ENCODE measurements at regions not wholly inside any gene's neighbourhood (a gene's known extent, or its start where the extent isn't known, plus 50 kb on each side); places are given as distances from the start of the nearest gene placed in this dataset.
A peak's percentile ranks its signal among the peaks of the same experiment; 100 is the strongest.

- peaks cover 0 to 5% (median 0%) of the 10 kb centered on the region in 8 donors for H3K9me3 ChIP-seq
- WGBS, 5 donors: 48 to 68% (median 60%) methylated on average over 5 of the region's 5 CpGs
- H3K4me3 ChIP-seq: no peak overlapping the region
- TF ChIP-seq POLR2A (IDR thresholded peaks at IDR 0.05): no peak
- no peak for TF ChIP-seq POLR2AphosphoS5 (IDR thresholded peaks at IDR 0.05)
- TF ChIP-seq, protein P1, sequence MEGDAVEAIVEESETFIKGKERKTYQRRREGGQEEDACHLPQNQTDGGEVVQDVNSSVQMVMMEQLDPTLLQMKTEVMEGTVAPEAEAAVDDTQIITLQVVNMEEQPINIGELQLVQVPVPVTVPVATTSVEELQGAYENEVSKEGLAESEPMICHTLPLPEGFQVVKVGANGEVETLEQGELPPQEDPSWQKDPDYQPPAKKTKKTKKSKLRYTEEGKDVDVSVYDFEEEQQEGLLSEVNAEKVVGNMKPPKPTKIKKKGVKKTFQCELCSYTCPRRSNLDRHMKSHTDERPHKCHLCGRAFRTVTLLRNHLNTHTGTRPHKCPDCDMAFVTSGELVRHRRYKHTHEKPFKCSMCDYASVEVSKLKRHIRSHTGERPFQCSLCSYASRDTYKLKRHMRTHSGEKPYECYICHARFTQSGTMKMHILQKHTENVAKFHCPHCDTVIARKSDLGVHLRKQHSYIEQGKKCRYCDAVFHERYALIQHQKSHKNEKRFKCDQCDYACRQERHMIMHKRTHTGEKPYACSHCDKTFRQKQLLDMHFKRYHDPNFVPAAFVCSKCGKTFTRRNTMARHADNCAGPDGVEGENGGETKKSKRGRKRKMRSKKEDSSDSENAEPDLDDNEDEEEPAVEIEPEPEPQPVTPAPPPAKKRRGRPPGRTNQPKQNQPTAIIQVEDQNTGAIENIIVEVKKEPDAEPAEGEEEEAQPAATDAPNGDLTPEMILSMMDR (IDR thresholded peaks at IDR 0.05 in 8 of 11, conservative IDR thresholded peaks at IDR 0.05 in 3 of 11): no peak
- intact Hi-C loops (cut with DNase I; ENCODE audit: low total_unique reads): no loop called here
- no peaks in the 10 kb centered on the region for H3K4me1 ChIP-seq
- H3K27me3 ChIP-seq (replicated peaks in 1 of 7): peaks cover 0 to 49% (median 0%) of the 10 kb centered on the region in 7 donors
- no peak overlapping the region for H3K27ac ChIP-seq
- no peak for DNase-seq
- no peaks in the 10 kb centered on the region for H3K36me3 ChIP-seq
Measured at GRCh38 chr10:130340816-130341215, 204.6 kb downstream of the GLRX3 start.

- Histone ChIP-seq H3K9me3 (peaks cover 0 to 5% (median 0%) of the 10 kb centered on the region in 8 donors), H3K27ac (no peak overlapping the region), H3K27me3 (replicated peaks in 1 of 7) (peaks cover 0 to 47% (median 0%) of the 10 kb centered on the region in 7 donors), H3K4me1 (no peaks in the 10 kb centered on the region), H3K36me3 (no peaks in the 10 kb centered on the region), H3K4me3 (no peak overlapping the region)
- TF ChIP-seq POLR2AphosphoS5 (IDR thresholded peaks at IDR 0.05): no peak
- TF ChIP-seq, protein P1 (IDR thresholded peaks at IDR 0.05 in 8 of 11, conservative IDR thresholded peaks at IDR 0.05 in 3 of 11): peak in 8 of 11 experiments; percentile 18 to 53 (median 36)
- DNase-seq: no peak
- WGBS, 5 donors: 22 to 35% (median 30%) methylated on average over 6 of the region's 6 CpGs
- intact Hi-C loops (cut with DNase I; ENCODE audit: low total_unique reads): no loop called here
Measured at GRCh38 chr10:130341356-130341755, 205.2 kb downstream of the GLRX3 start.

DNA sequence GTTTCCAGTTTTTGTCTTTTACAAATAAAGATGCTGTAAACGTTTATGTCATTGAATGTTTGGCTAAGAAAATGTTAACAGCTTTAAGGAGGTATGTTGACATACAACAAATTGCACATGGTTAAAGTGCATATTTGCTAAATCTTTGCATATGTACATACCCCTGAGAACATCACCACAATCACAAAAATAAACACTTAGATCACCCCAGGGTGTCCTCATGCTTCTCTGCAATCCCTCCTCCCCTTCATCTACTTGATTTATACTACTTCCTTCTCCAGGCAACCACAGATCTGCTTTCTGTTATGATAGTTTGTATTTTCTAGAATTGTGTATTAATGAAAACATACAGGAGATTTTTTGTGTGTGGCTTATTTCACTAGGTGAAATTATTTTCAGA is 209.5 kb downstream of the GLRX3 start:
- Histone ChIP-seq H3K27ac (no peak overlapping the region), H3K36me3 (no peaks in the 10 kb centered on the region), H3K4me1 (no peaks in the 10 kb centered on the region), H3K27me3 (replicated peaks in 1 of 7) (peaks cover 0 to 27% (median 0%) of the 10 kb centered on the region in 7 donors), H3K9me3 (peaks cover 0 to 34% (median 3%) of the 10 kb centered on the region in 8 donors), H3K4me3 (no peak overlapping the region)
- 20 to 46% (median 30%) methylated on average over 1 of the region's 1 CpG for WGBS, 5 donors
- DNase-seq: no peak
- no peak for TF ChIP-seq POLR2A (IDR thresholded peaks at IDR 0.05)
- TF ChIP-seq, protein P1 (IDR thresholded peaks at IDR 0.05 in 8 of 11, conservative IDR thresholded peaks at IDR 0.05 in 3 of 11): no peak
- no peak for TF ChIP-seq POLR2AphosphoS5 (IDR thresholded peaks at IDR 0.05)
- intact Hi-C loops (cut with DNase I; ENCODE audit: low total_unique reads): no loop called here

DNA sequence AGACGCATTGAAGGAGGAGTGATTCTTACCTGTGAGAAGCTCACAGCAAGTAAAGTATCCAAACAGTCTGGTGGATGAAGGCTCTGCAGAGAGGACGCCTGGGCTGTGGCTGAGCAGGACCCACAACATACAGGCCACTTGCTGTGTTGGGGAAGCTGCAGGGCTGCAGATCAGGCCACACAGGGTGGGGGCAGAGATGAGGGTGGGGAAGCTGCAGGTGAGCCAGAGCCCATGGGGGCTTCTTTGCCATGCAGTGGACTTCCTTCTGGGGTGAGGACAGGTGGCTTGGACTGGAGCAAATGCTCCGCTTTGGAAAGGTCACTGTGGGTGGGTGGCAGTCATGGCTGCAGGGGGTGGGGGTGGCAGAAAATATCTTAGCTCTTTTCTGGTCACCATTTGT is 214.8 kb downstream of the GLRX3 start:
- Histone ChIP-seq H3K9me3 (peaks cover 0 to 29% (median 3%) of the 10 kb centered on the region in 8 donors), H3K27ac (no peak overlapping the region), H3K36me3 (no peaks in the 10 kb centered on the region), H3K4me3 (no peak overlapping the region), H3K4me1 (no peaks in the 10 kb centered on the region), H3K27me3 (replicated peaks in 1 of 7) (peaks cover 0 to 8% (median 0%) of the 10 kb centered on the region in 7 donors)
- WGBS, 5 donors: 73 to 88% (median 84%) methylated on average over 2 to 3 of the region's 3 CpGs
- TF ChIP-seq, protein P1 (IDR thresholded peaks at IDR 0.05 in 8 of 11, conservative IDR thresholded peaks at IDR 0.05 in 3 of 11): no peak
- TF ChIP-seq POLR2AphosphoS5 (IDR thresholded peaks at IDR 0.05): no peak
- DNase-seq: peak; percentile 50
- intact Hi-C loops (cut with DNase I; ENCODE audit: low total_unique reads): no loop called here
